Left lobe of liver (tissue), 2 donors: ENCODE measurements at regions not wholly inside any gene's neighbourhood (a gene's known extent, or its start where the extent isn't known, plus 50 kb on each side); places are given as distances from the start of the nearest gene placed in this dataset.
"Not testable (repeated sequence)": the region's sequence is repeated elsewhere in the genome, so short reads cannot be mapped to it uniquely, and the experiment has no call there.

Experiments used
- ATAC-seq: fragments of 200-7000 bp; cut with Tn5 transposase; one replicate; pipeline ENCODE4 v1.9.1; 2020; ENCODE audit warnings: mild to moderate bottlenecking, moderate library complexity
- DNase-seq: peaks from one replicate; pipeline ENCODE4 v3.0.0-alpha.2; 2020; ENCODE audit warnings: low spot score
- donor health status: DM: no; HTN: no; CAD: no; lungs with moderate emphysema.
- donor health status: DM: no; HTN: yes; CAD: no.

DNA sequence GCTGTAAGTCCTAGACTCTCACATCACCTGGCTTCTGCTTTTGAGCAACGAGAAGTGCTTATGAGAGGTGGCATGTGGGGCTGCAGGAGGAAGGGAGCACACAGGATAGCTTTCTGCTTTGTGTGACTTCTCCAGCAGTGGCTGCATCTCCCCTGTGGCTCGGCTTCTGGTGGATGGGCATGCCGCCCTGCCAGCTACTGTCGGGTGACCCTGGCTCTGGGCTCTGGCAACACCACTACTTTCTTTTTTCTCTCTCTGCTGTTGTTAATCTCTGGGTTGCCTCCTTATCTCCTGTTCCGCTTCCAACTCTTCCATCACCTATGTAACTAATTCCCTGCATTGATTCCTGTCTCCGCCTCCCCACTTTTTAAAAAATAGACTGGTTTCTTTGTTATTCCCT, 209.1 kb upstream of the DAAM1 start:
- DNase-seq (no peak), ATAC-seq (no peak)

DNA sequence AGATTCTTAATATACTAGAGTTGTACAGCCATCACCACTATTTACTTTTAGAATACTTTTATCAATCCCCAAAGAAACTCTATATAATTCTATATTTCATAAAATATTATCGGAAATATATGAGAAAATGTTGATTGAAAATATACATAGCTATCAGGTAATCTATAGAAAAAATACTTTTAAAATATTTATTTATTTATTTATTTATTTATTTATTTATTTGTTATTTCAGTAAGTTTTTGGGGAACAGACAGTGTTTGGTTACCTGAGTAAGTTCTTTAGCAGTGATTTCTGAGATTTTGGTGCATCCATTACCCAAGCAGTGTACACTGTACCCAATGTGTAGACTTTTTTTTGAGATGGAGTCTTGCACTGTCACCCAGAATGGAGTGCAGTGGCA, 206.6 kb upstream of the DAAM1 start:
- no peak for DNase-seq
- ATAC-seq: no peak

- no peak for DNase-seq
- no peak for ATAC-seq
These were observed 202.7 kb upstream of the DAAM1 start for GRCh38 chr14:58985786-58986185.

GRCh38 chr14:58987591-58987990, 200.9 kb upstream of the DAAM1 start:
- DNase-seq (no peak), ATAC-seq (no peak)

- DNase-seq: no peak
- ATAC-seq: no peak
These were observed 195.5 kb upstream of the DAAM1 start for GRCh38 chr14:58992935-58993334.

DNA sequence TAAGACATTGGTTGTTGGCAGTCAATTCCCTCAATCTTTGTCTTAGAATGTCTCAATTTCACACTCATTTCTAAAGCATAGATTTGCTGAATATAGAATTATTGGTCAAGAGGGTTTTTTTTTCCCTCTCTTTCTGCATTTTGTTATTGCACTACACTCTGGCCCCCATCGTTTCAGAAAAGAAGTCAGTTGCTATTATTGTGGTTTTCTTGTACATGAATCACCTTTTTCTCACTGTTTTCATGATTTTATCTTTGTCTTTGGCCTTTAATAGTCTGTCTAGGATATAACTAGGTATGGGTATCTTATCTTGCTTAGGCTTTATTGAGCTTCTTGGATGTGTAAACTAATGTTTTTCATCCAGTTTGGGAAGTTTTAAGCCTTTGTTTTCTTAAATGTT, 194.3 kb upstream of the DAAM1 start:
- DNase-seq (no peak), ATAC-seq (no peak)

- no peak for ATAC-seq
- DNase-seq: no peak
These were observed 184.5 kb upstream of the DAAM1 start for GRCh38 chr14:59004012-59004411.

- ATAC-seq, DNase-seq: not testable (repeated sequence)
These were observed 182.3 kb upstream of the DAAM1 start for GRCh38 chr14:59006179-59006578.

DNA sequence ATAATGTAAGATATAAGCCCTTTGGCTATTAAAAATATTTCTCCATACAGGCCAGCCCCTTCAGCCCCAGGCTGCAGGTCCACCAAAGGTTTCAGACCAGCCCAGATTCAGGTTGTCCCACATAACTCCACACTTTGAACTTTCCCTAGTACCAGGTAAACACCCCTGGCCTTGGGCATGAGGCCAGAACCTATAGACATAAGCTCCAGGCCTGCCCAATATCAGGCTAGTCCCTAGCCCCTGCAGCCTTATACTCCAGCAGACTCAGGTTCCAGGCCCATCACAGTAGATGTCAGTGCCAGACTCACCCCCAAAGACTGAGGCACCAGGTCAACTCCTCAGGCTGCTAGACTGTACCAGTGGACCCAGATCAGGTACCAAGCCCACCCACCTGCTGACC, 178.5 kb upstream of the DAAM1 start:
- DNase-seq: no peak

DNA sequence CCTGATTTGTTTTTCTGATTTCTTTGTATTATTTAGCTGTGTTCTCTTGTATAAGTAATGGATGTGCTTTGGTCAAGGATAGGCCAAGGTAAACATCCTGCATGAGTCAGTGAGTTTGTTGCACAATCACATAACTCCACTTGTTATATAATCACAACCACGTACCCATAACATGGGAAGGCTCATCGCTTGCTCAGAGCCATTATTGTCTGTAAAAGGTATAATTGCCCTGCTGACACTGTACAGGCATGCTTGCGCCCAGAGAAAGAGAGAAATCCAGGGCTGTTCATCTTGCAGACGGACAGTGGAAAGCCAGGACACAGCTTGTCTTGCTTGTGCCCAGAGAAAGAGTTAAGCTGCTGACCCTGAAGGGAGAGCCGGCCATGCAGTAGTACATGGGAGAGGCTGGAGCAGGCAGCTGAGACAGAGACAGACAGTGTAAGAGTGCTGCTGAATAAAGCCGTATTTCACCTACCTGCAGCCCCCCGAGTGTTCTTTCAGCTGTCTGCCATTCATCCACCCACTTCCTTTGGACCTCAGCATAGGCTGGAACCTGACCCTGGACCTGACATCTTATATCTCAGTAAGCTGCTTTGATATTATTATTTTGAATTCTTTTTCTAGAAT, 174.7 kb upstream of the DAAM1 start:
- ATAC-seq (peak; percentile 38), DNase-seq (no peak)

More for the DNA sequence above, 178.5 kb upstream of the DAAM1 start:
- no peak for ATAC-seq

DNA sequence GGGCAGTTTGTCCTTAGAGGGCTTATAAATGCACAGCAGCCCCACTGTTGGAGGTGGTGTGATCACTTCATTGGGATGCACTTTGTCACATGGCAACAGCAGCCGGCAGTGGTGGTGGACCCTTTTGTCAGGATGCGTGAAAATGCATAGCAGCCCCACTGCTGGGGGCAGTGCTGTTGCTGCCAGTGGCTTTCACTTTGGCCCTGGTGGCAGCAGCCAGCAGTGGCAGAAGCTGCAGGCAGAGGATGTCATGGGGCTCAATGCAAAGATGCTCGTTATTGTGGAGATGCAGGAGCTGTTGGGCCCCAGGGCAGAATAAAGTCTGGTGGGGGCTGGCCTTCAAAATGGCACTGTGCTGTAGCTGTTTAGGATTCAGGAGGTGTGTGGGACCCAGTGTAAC, 173.0 kb upstream of the DAAM1 start:
- ATAC-seq (no peak), DNase-seq (no peak)

- no peak for ATAC-seq
These were observed 171.0 kb upstream of the DAAM1 start for GRCh38 chr14:59017285-59017965.

GRCh38 chr14:59018460-59018859, 170.0 kb upstream of the DAAM1 start:
- ATAC-seq (no peak), DNase-seq (no peak)

More at GRCh38 chr14:59017285-59017965, 171.0 kb upstream of the DAAM1 start:
- DNase-seq: no peak

DNA sequence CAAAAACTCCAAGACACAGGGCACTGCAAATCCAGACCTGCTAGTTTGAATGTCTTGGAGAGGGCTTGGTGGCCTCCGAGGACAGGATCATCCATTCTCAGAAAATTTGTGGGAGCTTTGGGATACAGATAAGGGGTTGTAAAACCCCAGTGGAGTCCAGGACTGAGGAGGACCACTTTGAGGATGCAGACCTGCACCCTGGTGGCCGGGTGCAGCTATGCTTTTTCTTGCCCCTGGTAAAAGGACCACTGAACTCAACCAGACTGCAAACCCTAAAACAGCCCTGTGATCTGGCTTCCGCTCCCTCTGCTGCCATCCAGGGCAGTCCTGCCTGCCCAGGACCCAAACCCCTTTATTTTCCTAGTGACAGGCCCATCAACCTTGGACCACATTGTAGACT, 169.5 kb upstream of the DAAM1 start:
- DNase-seq (no peak), ATAC-seq (peak; percentile 13)

DNA sequence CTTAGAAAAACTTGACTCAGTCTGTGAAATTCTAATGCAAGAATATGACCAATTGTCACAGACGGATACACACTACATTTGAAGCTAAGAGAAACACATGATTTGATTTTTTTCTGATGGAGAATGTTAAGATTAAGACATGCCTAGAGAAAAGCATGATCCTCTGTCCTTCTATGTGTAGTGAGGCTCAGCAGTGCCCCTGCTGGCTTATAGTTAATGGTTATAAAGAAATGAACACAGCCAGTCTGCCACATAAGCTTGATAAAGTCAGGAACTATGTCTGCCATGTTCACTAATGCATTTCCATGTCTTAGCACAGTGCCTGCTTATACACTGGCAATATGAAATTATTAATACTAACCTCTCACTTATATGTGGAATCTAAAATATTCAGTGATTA, 168.1 kb upstream of the DAAM1 start:
- ATAC-seq (peak; percentile 64), DNase-seq (no peak)

- DNase-seq (no peak), ATAC-seq (peak; percentile 52)
These were observed 166.3 kb upstream of the DAAM1 start for GRCh38 chr14:59022144-59022543.

DNA sequence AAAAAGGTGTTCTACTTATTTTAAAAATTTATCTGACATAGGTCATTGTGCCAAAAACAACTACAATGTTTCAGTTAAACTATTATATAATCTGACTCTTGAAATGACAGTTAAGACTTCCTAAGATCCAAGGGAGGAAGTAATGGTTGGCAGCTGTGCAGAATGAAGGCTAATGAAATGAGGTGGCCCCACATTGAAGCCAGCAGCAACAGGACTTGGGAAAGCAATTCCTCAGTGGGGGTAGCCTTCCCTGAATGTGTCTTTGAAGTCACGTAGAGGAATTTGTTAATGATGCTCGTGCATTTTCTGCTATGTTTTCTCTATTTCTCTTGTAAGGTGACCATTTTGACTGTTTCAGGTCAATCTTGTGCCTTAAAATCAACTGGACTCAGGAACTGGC, 162.4 kb upstream of the DAAM1 start:
- ATAC-seq (no peak), DNase-seq (no peak)

DNA sequence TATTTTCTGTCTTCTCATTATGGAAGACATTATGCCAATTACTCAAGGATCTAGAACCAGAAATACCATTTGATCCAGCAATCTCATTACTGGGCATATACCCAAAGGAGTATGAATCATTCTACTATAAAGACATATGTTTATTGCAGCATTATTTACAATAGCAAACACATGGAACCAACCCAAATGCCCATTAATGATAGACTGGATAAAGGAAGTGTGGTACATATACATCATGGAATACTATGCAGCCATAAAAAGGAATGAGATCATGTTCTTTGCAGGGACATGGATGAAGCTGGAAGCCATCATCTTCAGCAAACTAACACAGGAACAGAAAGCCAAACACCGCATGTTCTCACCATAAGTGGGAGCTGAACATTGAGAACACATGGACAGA, 161.8 kb upstream of the DAAM1 start:
- not testable (repeated sequence) for DNase-seq, ATAC-seq

GRCh38 chr14:59028476-59029202, 159.8 kb upstream of the DAAM1 start:
- peak; percentile 55 for DNase-seq

GRCh38 chr14:59032826-59033225, 155.6 kb upstream of the DAAM1 start:
- DNase-seq (no peak), ATAC-seq (no peak)

More at GRCh38 chr14:59028476-59029202, 159.8 kb upstream of the DAAM1 start:
- ATAC-seq: peak; percentile 100

- DNase-seq (no peak), ATAC-seq (no peak)
These were observed 152.3 kb upstream of the DAAM1 start for GRCh38 chr14:59036134-59036533.

GRCh38 chr14:59037086-59037485, 151.4 kb upstream of the DAAM1 start:
- no peak for ATAC-seq
- no peak for DNase-seq
